ENCODE measurements at regions not wholly inside any gene's neighbourhood (a gene's known extent, or its start where the extent isn't known, plus 50 kb on each side); places are given as distances from the start of the nearest gene placed in this dataset.

- no peak for DNase-seq (ENCODE audit: low spot score)
Observed at GRCh38 chr7:131218727-131219128, 108.9 kb upstream of the MKLN1 start.

GRCh38 chr7:131219312-131220041 lies 108.2 kb upstream of the MKLN1 start:
- DNase-seq (ENCODE audit: low spot score) = no peak

DNA sequence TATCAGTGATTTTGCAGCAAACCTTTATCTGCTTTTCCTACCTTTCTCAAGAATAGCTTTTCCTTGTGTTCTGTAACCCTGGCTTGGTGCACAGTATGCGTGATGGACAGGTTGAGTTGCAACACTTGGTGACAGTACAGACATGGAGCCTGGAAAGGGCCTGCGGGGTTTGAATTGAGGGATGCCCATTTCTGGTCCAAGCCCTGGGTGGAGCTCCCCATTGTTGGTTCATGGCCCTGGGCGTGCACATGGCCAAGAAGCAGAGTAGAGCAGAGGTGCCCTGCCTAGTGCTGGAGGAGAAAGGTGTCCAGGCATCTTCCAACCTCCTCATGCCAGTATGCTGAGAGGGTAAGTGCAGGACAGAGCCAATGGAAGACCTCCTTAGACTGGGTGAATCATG lies 106.6 kb upstream of the MKLN1 start:
- no peak for DNase-seq (ENCODE audit: low spot score)

- peak; percentile 22 for DNase-seq (ENCODE audit: low spot score)
Observed at GRCh38 chr7:131222171-131222570, 105.5 kb upstream of the MKLN1 start.

DNA sequence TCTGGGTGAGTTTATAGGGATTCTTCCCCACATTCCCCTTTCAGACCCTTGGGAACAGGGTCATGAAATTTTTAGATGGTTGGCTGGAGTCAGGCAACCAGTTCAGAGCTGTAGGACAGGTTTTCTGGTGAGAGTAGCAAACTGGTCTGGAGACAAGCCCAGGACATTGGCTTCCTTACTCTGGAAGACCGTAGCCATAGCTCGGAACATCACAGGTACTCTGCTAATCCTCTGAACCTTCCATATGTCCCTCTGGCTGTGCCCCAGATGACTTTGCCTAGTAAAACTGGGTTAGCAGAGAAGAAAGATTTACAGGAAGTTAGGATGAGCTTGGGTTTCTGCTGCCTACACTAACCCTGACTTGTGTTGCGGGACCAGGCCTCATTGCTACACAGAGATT lies 104.5 kb upstream of the MKLN1 start:
- DNase-seq (ENCODE audit: low spot score) = no peak

- peak; percentile 50 for DNase-seq (ENCODE audit: low spot score)
Observed at GRCh38 chr7:131224996-131225395, 102.7 kb upstream of the MKLN1 start.

DNA sequence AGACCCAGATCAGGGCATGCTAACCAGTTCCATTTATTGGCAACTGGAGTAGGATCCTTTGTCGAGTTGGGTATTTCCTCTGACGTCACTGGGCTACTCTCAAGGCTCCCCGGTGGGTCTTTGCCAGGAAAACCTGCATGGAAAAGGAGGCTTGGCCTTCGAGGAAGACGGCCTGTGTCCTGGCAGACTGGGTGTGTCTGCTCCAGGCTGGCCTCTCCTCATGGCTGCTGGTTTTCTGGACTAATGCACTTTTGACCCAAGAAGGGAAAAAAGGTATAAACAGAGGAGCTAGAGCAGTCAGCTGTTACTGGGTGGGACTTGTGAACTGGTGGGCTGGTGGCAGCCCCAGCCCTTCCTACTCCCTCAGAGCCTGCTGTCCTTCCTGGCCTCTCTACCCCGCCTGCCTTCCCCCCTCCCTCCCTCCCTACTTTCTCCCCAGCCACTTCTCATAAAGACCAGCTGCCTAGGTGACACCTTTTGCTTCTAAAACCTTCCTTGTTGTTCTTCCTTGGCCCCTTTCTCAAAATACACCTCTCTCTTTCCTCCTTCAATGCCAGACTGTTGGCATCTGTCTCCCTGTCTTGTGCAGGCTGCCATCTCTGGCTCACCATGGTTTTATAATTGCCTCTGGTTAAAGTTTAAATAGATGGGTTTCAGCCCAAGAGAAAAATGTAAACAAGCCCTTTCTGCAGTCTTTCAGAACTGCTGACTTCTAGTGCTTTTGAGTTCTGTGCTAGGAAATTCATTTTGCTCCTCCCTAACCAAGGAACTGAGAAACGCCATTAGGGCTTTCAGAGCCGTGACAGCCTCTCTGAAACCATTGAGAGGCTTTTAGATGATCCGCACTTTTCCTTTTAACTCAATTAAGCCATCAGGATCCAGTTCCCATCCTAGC lies 101.8 kb upstream of the MKLN1 start:
- DNase-seq (ENCODE audit: low spot score) = peak; percentile 90

DNA sequence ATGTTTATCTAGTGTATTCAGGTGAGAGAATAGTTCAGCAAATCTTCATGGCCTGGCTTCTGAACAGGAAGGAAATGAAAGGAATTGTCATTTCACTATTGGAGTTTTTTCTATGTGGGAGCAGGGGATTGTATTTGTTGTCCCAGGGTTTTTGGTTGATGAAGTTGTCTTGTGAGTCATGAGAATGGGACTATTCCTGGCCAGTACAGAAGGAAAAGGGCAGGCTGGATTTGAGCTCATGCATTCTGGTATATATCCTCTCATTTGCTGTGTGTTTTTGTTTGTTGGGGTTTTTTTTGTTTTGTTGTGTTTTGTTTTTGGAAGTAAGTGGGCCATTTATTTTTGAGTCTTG lies 101.2 kb upstream of the MKLN1 start:
- no peak for DNase-seq (ENCODE audit: low spot score)

DNA sequence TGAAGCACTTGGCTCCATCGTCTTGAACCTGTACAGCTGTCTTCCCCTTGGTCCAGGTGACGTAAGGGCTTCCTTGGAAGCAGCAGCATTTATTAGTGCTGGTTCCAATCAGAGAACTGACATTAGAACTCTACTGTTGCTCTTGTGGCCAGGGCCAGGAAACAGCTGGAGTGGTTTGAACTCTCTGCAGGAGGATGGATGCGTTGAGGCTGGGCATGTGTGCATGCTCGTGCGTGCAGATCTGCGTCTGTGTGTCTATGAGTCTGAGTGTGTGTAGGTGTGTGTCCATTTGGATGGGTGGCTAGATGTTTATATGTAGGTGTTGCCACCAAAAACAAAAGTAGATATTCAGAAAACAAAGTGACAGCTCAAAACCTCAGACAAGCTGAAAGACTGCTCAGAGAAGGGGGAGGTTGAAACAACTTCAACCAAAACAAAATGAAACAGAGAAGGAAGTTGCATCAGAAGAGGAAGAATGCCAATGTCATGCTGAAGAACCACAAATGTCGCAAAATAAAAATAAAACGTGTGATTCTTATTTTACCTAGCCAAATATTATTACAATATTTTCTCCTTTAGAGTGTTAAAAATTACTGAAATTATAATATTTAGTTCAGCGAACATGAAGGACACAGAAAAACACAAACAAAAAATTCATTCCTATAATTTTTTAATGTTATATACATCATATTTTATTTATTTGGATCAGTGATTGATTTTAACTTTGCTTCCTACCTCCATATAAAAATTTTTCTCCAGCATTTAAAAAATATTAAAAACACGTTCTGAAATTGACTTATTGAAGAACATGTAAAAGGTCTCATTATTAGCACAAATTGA lies 96.1 kb upstream of the MKLN1 start:
- DNase-seq (ENCODE audit: low spot score) = no peak

GRCh38 chr7:131232768-131233167 lies 94.9 kb upstream of the MKLN1 start:
- no peak for DNase-seq (ENCODE audit: low spot score)

- no peak for DNase-seq (ENCODE audit: low spot score)
Observed at GRCh38 chr7:131233193-131233592, 94.5 kb upstream of the MKLN1 start.

DNA sequence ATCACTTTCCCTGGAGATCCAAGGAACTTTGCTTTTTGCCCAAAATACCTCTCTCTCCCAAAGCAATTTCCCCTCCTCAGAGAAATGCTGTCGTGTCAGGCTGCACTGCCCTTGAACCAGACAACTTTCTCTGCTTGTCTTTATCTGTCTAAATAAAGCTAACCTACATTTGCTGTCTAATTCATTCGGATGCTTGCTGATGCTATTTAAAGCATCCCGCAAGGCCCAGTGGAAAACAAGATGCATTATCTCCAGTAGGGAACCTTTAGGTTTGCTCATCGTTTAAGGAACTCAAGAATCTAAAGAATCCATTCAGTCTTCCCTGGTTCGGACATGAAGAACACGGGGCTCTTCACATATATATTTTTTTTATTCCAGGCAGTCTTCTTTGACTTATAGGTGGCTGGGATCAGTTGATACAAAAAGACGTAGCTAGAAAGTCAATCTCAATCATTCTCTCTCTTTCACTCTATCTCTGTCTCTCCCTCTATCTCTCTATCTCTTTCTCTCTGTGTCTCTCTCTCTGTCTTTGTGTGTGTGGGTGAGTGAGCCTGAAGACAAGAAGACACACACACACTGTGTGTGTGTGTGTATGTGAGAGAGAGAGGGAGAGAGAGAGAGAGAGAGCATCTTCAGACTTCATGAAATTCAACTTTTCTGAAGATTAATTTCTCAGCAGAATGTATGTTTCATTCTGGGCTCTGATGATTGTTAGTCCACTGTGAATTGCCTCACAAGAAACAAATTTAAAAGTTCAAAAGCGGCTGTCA lies 92.8 kb upstream of the MKLN1 start:
- no peak for DNase-seq (ENCODE audit: low spot score)

GRCh38 chr7:131235489-131236317 lies 92.0 kb upstream of the MKLN1 start:
- peak; percentile 98 for DNase-seq (ENCODE audit: low spot score)

GRCh38 chr7:131236318-131236672 lies 91.4 kb upstream of the MKLN1 start:
- no peak for DNase-seq (ENCODE audit: low spot score)

GRCh38 chr7:131238347-131238931 lies 89.2 kb upstream of the MKLN1 start:
- DNase-seq (ENCODE audit: low spot score) = peak; percentile 94

- peak; percentile 23 for DNase-seq (ENCODE audit: low spot score)
Observed at GRCh38 chr7:131241386-131241785, 86.3 kb upstream of the MKLN1 start.

DNA sequence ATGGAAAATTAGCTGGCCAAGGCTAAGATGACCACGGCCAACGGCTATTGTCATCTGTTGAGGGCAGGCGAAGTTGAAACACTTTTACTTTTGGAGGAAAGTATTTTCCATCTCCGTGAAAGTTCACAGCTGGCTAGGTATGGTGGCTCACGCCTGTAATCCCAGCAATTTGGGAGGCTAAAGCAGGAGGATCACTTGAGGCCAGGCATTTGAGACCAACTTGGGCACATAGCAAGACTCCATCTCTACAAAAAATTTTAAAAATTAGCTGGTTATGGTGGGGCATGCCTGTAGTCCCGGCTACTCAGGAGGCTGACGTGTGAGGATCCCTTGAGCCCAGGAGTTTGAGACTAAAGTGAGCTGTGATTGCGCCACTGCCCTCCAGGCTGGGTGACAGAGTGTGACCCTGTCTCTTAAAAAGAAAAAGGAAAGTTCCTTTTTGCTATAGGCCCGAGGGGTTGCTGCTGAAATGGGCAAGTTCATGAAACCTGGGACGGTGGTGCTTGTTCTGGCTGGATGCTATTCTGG lies 85.5 kb upstream of the MKLN1 start:
- no peak for DNase-seq (ENCODE audit: low spot score)

GRCh38 chr7:131244259-131244852 lies 83.3 kb upstream of the MKLN1 start:
- DNase-seq (ENCODE audit: low spot score) = peak; percentile 89

DNA sequence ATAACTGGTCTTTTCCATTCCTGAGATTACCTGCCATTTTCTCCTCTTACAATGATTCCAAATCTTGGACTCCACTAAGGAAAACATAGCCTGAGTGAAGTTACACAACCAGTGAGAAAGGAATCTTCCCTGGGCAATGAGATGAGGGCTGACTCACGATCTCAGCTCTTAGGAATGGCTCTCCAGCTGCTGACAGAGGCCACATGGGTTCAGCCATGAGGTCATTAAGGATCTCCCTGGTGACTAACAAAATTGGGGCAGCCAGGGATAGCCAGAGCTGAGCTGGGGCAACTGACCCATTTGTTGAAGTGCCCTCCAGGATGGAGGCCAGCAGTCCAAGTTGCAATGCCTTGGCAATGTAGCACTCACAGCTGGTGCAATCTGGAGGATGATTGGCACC lies 78.7 kb upstream of the MKLN1 start:
- peak; percentile 96 for DNase-seq (ENCODE audit: low spot score)

GRCh38 chr7:131249483-131249882 lies 78.2 kb upstream of the MKLN1 start:
- no peak for DNase-seq (ENCODE audit: low spot score)

All from kidney tubule cell (primary cell).